Esophagus squamous epithelium (tissue), 5 donors: ENCODE measurements at regions not wholly inside any gene's neighbourhood (a gene's known extent, or its start where the extent isn't known, plus 50 kb on each side); places are given as distances from the start of the nearest gene placed in this dataset.

Experiments used
- DNase-seq: peaks from one replicate; lab custom pipeline; 2025; lab: John Stamatoyannopoulos, UW
- H3K27ac ChIP-seq, 4 donors: fragments of 200-600 bp; sonication (generic); one replicate each; pipeline ENCODE4 v1.5.1; 2016 to 2019; ENCODE audit warnings: mild to moderate bottlenecking in 1 of 4
- H3K27me3 ChIP-seq, 4 donors: fragments of 200-600 bp; sonication (generic); 1 replicate in 3 of 4; 2 replicates in 1 of 4; pipeline versions ENCODE4 v1.5.1 to v1.6.0; 2017 to 2021; ENCODE audit warnings: antibody characterized with exemption in 1 of 4
- H3K36me3 ChIP-seq, 3 donors: fragments of 200-600 bp; sonication (generic); one replicate each; pipeline ENCODE4 v1.5.1; 2016 to 2019
- H3K4me1 ChIP-seq, 3 donors: fragments of 200-600 bp; sonication (generic); one replicate each; pipeline ENCODE4 v1.5.1; 2017 to 2019
- H3K4me3 ChIP-seq, 4 donors: fragments of 200-600 bp; sonication (generic); 1 replicate in 3 of 4; 2 replicates in 1 of 4; pipeline ENCODE4 v1.5.1; 2016 to 2019; ENCODE audit warnings: mild to moderate bottlenecking in 2 of 4, moderate library complexity in 1 of 4
- H3K9me3 ChIP-seq, 3 donors: fragments of 200-600 bp; sonication (generic); one replicate each; pipeline ENCODE4 v1.5.1; 2016 to 2019
- POLR2A ChIP-seq, 4 donors: fragments of 450-650 bp; IDR thresholded peaks; one replicate each; pipeline ENCODE4 v1.6.1; 2017; ENCODE audit warnings: antibody characterized with exemption in 4 of 4, mild to moderate bottlenecking in 4 of 4, moderate library complexity in 3 of 4
- WGBS, 2 donors: methylation state at CpG; one replicate each; pipeline ENCODE4 v1.1.5; 2018; 5-methylcytosine and 5-hydroxymethylcytosine counted together
- intact Hi-C: fragments of 100-400 bp; cut with DNase I; formaldehyde crosslinking; loops from one replicate; pipeline ENCODE4 v1.15.0; 2022
- TF ChIP-seq, protein P1 (sequence below), 6 experiments: fragments of 450-650 bp in 4 of 6; fragments of 200-600 bp in 2 of 6; sonication (generic) in 2 of 6; IDR thresholded peaks; one replicate each; pipeline ENCODE4 v1.5.1; 2016 to 2019; ENCODE audit warnings: antibody characterized with exemption in 6 of 6, mild to moderate bottlenecking in 4 of 6, moderate library complexity in 4 of 6
- donor health status: DM: yes; HTN: yes; CAD: no.

DNA sequence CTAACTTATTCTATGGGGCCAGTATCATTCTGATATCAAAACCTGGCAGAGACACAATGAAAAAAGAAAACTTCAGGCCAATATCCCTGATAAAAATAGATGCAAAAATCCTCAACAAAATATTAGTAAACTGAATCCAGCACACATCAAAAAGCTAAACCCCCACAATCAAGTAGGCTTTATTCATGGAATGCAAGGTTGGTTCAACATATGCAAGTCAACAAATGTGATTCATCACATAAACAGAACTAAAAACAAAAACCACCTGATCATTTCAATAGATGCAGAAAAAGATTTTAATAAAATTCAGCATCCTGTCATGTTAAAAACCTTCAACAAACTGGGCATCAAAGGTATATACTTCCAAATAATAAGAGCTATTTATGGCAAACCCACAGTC, 133.9 kb upstream of the SSTR4 start:
- H3K4me3 ChIP-seq: no peak overlapping the region
- H3K36me3 ChIP-seq: no peaks in the 10 kb centered on the region
- intact Hi-C loops: no loop called here
- no peaks in the 10 kb centered on the region for H3K27me3 ChIP-seq
- no peaks in the 10 kb centered on the region for H3K4me1 ChIP-seq
- no peak for TF ChIP-seq POLR2A (IDR thresholded peaks at IDR 0.05)
- TF ChIP-seq, protein P1, sequence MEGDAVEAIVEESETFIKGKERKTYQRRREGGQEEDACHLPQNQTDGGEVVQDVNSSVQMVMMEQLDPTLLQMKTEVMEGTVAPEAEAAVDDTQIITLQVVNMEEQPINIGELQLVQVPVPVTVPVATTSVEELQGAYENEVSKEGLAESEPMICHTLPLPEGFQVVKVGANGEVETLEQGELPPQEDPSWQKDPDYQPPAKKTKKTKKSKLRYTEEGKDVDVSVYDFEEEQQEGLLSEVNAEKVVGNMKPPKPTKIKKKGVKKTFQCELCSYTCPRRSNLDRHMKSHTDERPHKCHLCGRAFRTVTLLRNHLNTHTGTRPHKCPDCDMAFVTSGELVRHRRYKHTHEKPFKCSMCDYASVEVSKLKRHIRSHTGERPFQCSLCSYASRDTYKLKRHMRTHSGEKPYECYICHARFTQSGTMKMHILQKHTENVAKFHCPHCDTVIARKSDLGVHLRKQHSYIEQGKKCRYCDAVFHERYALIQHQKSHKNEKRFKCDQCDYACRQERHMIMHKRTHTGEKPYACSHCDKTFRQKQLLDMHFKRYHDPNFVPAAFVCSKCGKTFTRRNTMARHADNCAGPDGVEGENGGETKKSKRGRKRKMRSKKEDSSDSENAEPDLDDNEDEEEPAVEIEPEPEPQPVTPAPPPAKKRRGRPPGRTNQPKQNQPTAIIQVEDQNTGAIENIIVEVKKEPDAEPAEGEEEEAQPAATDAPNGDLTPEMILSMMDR (IDR thresholded peaks at IDR 0.05): no peak
- H3K9me3 ChIP-seq: peaks cover 0 to 9% (median 5%) of the 10 kb centered on the region in 3 donors
- H3K27ac ChIP-seq: no peak overlapping the region
- DNase-seq: no peak

DNA sequence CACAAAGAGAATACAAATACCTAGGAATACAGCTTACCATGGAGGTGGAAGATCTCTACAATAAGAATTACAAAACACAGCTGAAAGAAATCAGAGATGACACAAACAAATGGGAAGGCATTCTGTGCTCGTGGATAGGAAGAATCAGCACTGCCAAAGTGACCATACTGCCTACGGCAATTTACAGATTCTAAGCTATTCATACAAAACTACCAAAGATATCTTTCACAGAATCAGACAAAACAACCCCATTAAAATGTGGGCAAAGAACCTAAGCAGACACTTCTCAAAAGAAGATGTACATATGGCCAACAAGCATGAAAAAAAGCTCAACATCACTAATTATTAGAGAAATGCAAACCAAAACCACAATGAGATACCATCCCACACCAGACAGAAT, 133.2 kb upstream of the SSTR4 start:
- H3K4me3 ChIP-seq: no peak overlapping the region
- no peak for TF ChIP-seq POLR2A (IDR thresholded peaks at IDR 0.05)
- TF ChIP-seq, protein P1 (IDR thresholded peaks at IDR 0.05): no peak
- intact Hi-C loops: no loop called here
- no peaks in the 10 kb centered on the region for H3K4me1 ChIP-seq
- H3K27me3 ChIP-seq: no peaks in the 10 kb centered on the region
- no peak for DNase-seq
- 61 to 63% methylated on average over 2 of the region's 2 CpGs for WGBS, 2 donors
- H3K27ac ChIP-seq: no peak overlapping the region
- peaks cover 0 to 9% (median 5%) of the 10 kb centered on the region in 3 donors for H3K9me3 ChIP-seq
- H3K36me3 ChIP-seq: no peaks in the 10 kb centered on the region

DNA sequence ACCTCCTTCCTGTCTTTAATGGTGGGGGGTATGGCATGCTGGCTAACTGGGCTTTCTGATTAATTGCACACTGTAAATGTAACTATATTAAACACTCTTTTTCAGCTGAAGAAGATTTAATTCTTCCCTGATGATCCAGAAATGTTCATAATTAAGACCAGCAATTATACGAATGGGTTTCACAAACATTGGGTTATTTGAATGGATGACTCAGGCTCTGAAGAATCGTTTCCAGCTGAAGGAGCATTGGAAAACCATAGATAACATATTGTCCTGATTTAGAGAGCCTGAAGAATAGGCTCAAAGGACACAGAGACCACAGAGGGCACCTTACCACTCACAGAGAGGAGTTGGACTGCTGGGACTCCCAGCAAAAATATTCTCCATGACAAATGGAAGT, 130.7 kb upstream of the SSTR4 start:
- peaks cover 0 to 9% (median 5%) of the 10 kb centered on the region in 3 donors for H3K9me3 ChIP-seq
- H3K4me3 ChIP-seq: no peak overlapping the region
- DNase-seq: no peak
- H3K27me3 ChIP-seq: peaks cover 0 to 8% (median 0%) of the 10 kb centered on the region in 4 donors
- intact Hi-C loops: no loop called here
- H3K4me1 ChIP-seq: no peaks in the 10 kb centered on the region
- TF ChIP-seq, protein P1 (IDR thresholded peaks at IDR 0.05): no peak
- TF ChIP-seq POLR2A (IDR thresholded peaks at IDR 0.05): no peak
- H3K27ac ChIP-seq: no peak overlapping the region
- no peaks in the 10 kb centered on the region for H3K36me3 ChIP-seq
- 58 to 74% methylated on average over 2 of the region's 2 CpGs for WGBS, 2 donors

DNA sequence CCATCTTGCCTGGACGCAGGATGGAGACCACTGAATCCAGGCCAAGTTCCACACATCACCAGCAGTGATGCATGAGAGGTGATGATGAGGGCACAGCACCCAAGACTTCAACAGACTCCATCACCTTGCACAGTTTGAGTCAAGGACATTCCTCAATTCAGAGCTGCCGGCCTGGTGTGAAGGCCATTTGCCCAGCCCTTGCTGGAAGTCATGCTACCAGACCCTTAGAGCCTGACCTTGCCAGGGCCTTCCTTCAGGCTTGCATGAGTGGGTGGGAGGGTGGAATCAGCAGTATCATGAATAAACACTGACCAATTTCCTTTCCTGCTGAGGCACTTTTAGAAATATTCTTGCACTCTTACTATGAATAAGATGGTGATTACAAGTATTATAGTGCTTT, 130.2 kb upstream of the SSTR4 start:
- no peak overlapping the region for H3K27ac ChIP-seq
- intact Hi-C loops: no loop called here
- peaks cover 0 to 8% (median 0%) of the 10 kb centered on the region in 4 donors for H3K27me3 ChIP-seq
- TF ChIP-seq POLR2A (IDR thresholded peaks at IDR 0.05): no peak
- H3K4me1 ChIP-seq: no peaks in the 10 kb centered on the region
- WGBS, 2 donors: 0 to 42% methylated on average over 1 to 2 of the region's 2 CpGs
- DNase-seq: no peak
- H3K9me3 ChIP-seq: peaks cover 0 to 9% (median 5%) of the 10 kb centered on the region in 3 donors
- H3K4me3 ChIP-seq: no peak overlapping the region
- H3K36me3 ChIP-seq: no peaks in the 10 kb centered on the region

DNA sequence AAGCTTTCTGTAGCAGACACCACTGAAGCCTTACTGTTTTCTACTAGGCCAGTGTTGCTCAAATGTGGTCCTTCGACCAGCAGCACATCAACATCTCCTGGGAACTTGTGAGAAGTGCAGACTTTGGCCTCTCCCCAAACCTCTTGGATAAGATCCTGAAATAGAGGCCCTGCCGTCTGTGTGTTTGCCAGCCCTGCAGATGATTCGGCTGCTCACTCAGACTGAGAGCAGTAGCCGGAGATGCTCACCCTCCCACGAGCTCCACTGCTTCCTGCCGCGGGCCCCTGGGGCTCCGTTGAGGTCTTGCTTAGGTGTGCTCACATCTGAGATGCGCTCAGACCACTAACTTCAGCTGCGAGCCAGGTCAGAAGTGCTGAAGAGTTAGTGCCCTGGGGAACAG, 129.5 kb upstream of the SSTR4 start:
- Histone ChIP-seq H3K36me3 (no peaks in the 10 kb centered on the region), H3K27me3 (peaks cover 0 to 8% (median 0%) of the 10 kb centered on the region in 4 donors), H3K4me3 (no peak overlapping the region), H3K27ac (no peak overlapping the region), H3K4me1 (no peaks in the 10 kb centered on the region), H3K9me3 (peaks cover 0 to 9% (median 5%) of the 10 kb centered on the region in 3 donors)
- no peak for TF ChIP-seq POLR2A (IDR thresholded peaks at IDR 0.05)
- TF ChIP-seq, protein P1 (IDR thresholded peaks at IDR 0.05): no peak
- WGBS, 2 donors: 39 to 51% methylated on average over 4 to 9 of the region's 10 CpGs
- DNase-seq: no peak
- intact Hi-C loops: no loop called here

DNA sequence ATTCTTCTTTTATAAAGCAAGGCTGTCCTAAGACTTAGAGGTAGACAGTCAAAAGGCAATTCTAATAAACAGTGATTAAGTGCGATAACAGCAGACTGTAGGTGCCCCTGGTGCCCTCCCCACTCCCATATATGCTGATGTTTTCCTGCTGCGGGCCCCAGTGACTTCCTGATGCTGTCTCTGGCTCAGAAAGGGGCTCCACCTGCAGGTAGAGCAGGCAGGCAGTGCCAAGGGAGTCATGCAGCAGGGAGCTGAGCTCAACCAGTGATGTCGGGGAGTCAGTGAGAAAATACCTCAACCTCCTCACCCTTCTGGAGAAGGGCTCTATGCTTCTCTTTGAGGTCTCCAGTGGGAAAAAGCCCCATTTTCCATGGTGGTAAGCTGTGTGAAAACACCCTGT, 126.7 kb upstream of the SSTR4 start:
- Histone ChIP-seq H3K4me3 (no peak overlapping the region), H3K27me3 (peaks cover 0 to 8% (median 0%) of the 10 kb centered on the region in 4 donors), H3K27ac (no peak overlapping the region), H3K36me3 (no peaks in the 10 kb centered on the region), H3K4me1 (no peaks in the 10 kb centered on the region), H3K9me3 (no peaks in the 10 kb centered on the region)
- intact Hi-C loops: no loop called here
- DNase-seq: no peak
- WGBS, 2 donors: 66 to 81% methylated on average over 3 of the region's 3 CpGs
- TF ChIP-seq, protein P1 (IDR thresholded peaks at IDR 0.05): no peak
- TF ChIP-seq POLR2A (IDR thresholded peaks at IDR 0.05): no peak
